ENCODE measurements at regions not wholly inside any gene's neighbourhood (a gene's known extent, or its start where the extent isn't known, plus 50 kb on each side); places are given as distances from the start of the nearest gene placed in this dataset.

DNA sequence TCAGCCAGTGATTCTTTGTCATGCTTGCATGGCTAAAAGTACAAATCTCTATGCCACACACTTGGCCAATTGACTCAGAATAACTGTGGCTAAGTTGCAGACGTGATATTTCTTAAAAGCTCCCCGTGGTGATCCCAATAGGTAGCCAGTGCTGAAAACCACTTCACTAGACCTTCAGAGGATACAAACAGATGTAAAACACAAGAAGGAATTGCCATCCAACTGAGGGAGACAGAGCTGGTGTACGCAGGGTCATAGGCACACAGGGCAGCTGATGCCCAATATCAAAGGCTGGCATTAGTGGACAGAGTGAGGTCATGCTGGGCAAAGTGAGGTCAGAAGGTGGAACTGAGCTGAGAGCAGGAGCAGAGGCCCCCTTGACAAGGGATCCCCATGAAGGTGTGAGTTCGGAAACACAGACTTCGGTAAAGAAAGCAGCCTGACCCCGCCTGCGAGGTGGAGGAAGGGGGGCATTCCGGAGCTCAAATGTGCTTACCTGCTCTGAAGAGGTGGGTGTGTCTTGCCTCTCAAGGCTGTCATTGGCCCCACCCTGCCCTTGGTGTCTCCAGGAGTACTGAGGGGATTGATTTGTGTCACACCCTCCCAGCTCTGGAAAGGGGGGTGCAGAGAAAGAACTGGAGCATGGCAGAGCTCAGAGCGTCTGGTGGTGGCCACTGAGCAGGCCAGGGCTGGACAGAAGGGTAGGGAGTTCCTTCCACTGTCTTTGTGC, 344.9 kb upstream of the B3GAT1 start:
- 75% methylated on average over 4 of the region's 9 CpGs for WGBS (ENCODE audit: insufficient coverage, low coverage, low lambda C conversion rate, missing lambda C conversion rate)
- H3K4me3 ChIP-seq = no peak overlapping the region
- H3K27me3 ChIP-seq = no peaks in the 10 kb centered on the region
- intact Hi-C loops (cut with DNase I) = no loop called here
- H3K36me3 ChIP-seq = no peaks in the 10 kb centered on the region
- no peak overlapping the region for H3K27ac ChIP-seq
- no peak for ATAC-seq
- no peak for TF ChIP-seq POLR2A (IDR thresholded peaks at IDR 0.05)
- TF ChIP-seq, protein P1, sequence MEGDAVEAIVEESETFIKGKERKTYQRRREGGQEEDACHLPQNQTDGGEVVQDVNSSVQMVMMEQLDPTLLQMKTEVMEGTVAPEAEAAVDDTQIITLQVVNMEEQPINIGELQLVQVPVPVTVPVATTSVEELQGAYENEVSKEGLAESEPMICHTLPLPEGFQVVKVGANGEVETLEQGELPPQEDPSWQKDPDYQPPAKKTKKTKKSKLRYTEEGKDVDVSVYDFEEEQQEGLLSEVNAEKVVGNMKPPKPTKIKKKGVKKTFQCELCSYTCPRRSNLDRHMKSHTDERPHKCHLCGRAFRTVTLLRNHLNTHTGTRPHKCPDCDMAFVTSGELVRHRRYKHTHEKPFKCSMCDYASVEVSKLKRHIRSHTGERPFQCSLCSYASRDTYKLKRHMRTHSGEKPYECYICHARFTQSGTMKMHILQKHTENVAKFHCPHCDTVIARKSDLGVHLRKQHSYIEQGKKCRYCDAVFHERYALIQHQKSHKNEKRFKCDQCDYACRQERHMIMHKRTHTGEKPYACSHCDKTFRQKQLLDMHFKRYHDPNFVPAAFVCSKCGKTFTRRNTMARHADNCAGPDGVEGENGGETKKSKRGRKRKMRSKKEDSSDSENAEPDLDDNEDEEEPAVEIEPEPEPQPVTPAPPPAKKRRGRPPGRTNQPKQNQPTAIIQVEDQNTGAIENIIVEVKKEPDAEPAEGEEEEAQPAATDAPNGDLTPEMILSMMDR (IDR thresholded peaks at IDR 0.05) = no peak
- no peaks in the 10 kb centered on the region for H3K4me1 ChIP-seq
- DNase-seq = no peak
- H3K9me3 ChIP-seq = no peaks in the 10 kb centered on the region

DNA sequence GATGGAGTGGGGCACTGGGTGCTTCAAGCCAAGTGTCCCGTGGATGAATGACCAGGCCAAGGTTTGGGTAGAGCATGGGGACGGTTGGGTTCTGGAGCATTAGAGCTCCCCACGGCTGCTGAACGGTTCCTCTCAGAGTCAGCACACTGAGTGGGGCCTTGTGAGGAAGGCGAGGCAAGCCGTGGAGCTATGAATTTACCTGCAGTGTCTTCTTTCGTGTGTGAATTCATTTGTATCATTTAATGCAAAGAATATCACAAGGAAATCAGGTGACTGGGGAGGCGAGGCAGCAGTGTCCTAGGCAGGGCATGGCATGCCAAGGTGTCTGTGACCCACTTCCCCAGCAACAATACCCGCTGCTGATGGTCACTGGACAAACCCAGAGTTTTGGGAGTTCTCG, 343.5 kb upstream of the B3GAT1 start:
- Histone ChIP-seq H3K27ac (no peak overlapping the region), H3K4me1 (no peaks in the 10 kb centered on the region), H3K4me3 (no peak overlapping the region), H3K9me3 (no peaks in the 10 kb centered on the region), H3K27me3 (no peaks in the 10 kb centered on the region), H3K36me3 (no peaks in the 10 kb centered on the region)
- WGBS (ENCODE audit: insufficient coverage, low coverage, low lambda C conversion rate, missing lambda C conversion rate) = 67% methylated on average over 1 of the region's 10 CpGs
- ATAC-seq (no peak), DNase-seq (no peak)
- TF ChIP-seq, protein P1 (IDR thresholded peaks at IDR 0.05) = no peak
- TF ChIP-seq POLR2A (IDR thresholded peaks at IDR 0.05) = no peak
- intact Hi-C loops (cut with DNase I) = no loop called here

DNA sequence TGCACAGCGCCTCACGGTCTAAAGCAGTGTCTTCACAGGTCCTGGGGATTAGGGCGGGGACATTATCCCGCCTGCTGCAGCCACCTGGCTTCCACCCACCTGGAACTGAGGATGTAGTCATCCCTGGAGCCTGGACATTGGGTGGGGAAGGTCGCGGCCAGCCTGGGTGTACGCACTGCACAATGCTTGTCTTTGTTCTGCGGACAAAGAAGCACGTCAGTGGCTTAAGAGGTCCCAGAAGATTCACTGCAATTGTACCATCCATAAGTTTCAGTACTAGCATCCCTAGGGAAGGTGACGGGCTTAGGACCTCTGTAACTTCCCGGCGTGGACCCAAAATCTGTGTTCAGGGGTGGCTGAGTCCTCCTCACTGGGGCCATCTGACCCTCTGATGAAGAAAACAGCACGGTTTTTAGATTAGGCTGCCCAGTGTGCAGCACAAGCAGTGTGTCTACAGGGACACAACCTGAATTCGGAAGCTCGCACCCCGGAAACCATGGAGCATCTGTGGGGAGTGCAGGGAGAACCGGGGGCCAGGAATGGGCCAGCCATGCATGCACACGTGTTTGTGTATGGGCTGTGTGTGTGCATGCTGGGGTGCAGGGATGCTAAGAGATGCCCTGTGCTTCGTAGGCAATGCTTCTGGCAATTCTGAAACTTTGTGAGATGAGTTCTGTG, 342.6 kb upstream of the B3GAT1 start:
- Histone ChIP-seq H3K9me3 (no peaks in the 10 kb centered on the region), H3K4me3 (no peak overlapping the region), H3K27ac (no peak overlapping the region), H3K27me3 (no peaks in the 10 kb centered on the region), H3K4me1 (no peaks in the 10 kb centered on the region), H3K36me3 (no peaks in the 10 kb centered on the region)
- DNase-seq = no peak
- intact Hi-C loops (cut with DNase I) = no loop called here
- TF ChIP-seq, protein P1 (IDR thresholded peaks at IDR 0.05) = no peak
- no peak for TF ChIP-seq POLR2A (IDR thresholded peaks at IDR 0.05)
- 61% methylated on average over 9 of the region's 19 CpGs for WGBS (ENCODE audit: insufficient coverage, low coverage, low lambda C conversion rate, missing lambda C conversion rate)
- ATAC-seq = no peak

DNA sequence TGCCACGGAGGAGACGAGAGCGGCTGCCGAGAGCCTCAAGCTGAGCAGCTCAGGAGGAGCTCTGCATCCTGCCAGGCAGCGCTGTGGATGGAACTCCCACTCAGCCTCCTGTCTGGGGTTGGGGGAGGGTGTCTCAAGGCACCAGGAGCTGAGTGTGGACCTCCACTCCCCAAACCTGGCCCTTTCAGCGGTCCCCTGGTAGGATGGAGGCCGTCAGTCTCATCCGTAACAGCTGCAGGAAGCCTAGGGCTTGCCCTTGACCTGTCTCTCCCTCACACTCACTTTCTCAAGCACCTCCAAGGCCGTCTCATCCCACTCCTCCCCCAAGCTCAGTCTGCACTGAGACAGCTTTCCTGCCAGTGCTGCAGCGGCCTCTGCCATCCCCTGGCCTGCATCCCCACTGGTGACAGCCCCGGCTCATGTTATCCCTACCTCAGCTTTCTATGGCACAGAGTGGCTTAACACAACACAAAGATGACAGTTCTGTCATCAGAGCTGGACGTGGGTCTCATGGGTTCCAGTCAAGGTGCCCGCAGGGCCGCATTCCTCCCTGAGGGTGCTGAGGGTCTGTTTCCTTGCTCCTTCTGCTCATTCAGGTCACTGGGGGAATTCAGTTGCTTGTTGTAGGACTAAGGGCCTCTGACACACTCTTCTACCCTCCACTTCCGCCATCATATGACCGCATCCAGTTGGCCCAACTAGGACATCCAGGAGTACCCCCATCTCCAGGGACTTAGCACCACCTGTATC, 341.9 kb upstream of the B3GAT1 start:
- 75% methylated on average over 6 of the region's 16 CpGs for WGBS (ENCODE audit: insufficient coverage, low coverage, low lambda C conversion rate, missing lambda C conversion rate)
- H3K27ac ChIP-seq = no peak overlapping the region
- no peak overlapping the region for H3K4me3 ChIP-seq
- intact Hi-C loops (cut with DNase I) = no loop called here
- ATAC-seq = no peak
- H3K4me1 ChIP-seq = no peaks in the 10 kb centered on the region
- no peak for TF ChIP-seq POLR2A (IDR thresholded peaks at IDR 0.05)
- TF ChIP-seq, protein P1 (IDR thresholded peaks at IDR 0.05) = no peak
- DNase-seq = no peak
- no peaks in the 10 kb centered on the region for H3K36me3 ChIP-seq
- H3K9me3 ChIP-seq = no peaks in the 10 kb centered on the region
- no peaks in the 10 kb centered on the region for H3K27me3 ChIP-seq

Measured in right lobe of liver (tissue), 6 donors.